ENCODE measurements at regions not wholly inside any gene's neighbourhood (a gene's known extent, or its start where the extent isn't known, plus 50 kb on each side); places are given as distances from the start of the nearest gene placed in this dataset.

GRCh38 chr5:3007577-3007976 lies 256.1 kb upstream of the IRX2 start:
- Histone ChIP-seq H3K4me2 (ENCODE audit: extremely low read depth, insufficient read depth, low read length) (no peak overlapping the region), H2AFZ (ENCODE audit: low read length) (no peak overlapping the region), H4K20me1 (ENCODE audit: control insufficient read depth, extremely low read depth, insufficient read depth, low read length) (no peaks in the 10 kb centered on the region), H3K4me3 (replicated peaks in 1 of 4; ENCODE audit: control extremely low read depth in 1 of 4, insufficient read depth in 1 of 4, low read depth in 3 of 4, low read length in 4 of 4) (no peak overlapping the region), H3K9ac (ENCODE audit: insufficient read depth, low read length) (no peak overlapping the region), H3K79me2 (ENCODE audit: control insufficient read depth, insufficient read depth, low read length) (no peaks in the 10 kb centered on the region), H3K9me3 (ENCODE audit: control insufficient read depth, insufficient read depth, low read depth, low read length) (no peaks in the 10 kb centered on the region), H3K27me3 (ENCODE audit: control insufficient read depth, insufficient read depth, low read length) (no peaks in the 10 kb centered on the region), H3K4me1 (ENCODE audit: control insufficient read depth, extremely low read depth, insufficient read depth, low read length) (no peaks in the 10 kb centered on the region), H3K27ac (ENCODE audit: insufficient read depth, low read length) (no peak overlapping the region), H3K36me3 (ENCODE audit: control insufficient read depth, insufficient read depth, low read length) (no peaks in the 10 kb centered on the region)
- DNase-seq (ENCODE audit: low read depth in 2 of 2), result no peak
- TF ChIP-seq CTCF (conservative IDR thresholded peaks at IDR 0.05 in 1 of 2, IDR thresholded peaks at IDR 0.05 in 1 of 2; ENCODE audit: low read depth in 1 of 2, low read length in 2 of 2) (no peak), EZH2 (IDR thresholded peaks at IDR 0.05; ENCODE audit: low read length, missing control alignments) (no peak)

- H3K9me3 ChIP-seq (ENCODE audit: control insufficient read depth, insufficient read depth, low read depth, low read length), result no peaks in the 10 kb centered on the region
- no peak overlapping the region for H3K4me2 ChIP-seq (ENCODE audit: extremely low read depth, insufficient read depth, low read length)
- no peak overlapping the region for H3K9ac ChIP-seq (ENCODE audit: insufficient read depth, low read length)
- no peak overlapping the region for H3K4me3 ChIP-seq (replicated peaks in 1 of 4; ENCODE audit: control extremely low read depth in 1 of 4, insufficient read depth in 1 of 4, low read depth in 3 of 4, low read length in 4 of 4)
- H3K4me1 ChIP-seq (ENCODE audit: control insufficient read depth, extremely low read depth, insufficient read depth, low read length), result no peaks in the 10 kb centered on the region
- H3K79me2 ChIP-seq (ENCODE audit: control insufficient read depth, insufficient read depth, low read length), result no peaks in the 10 kb centered on the region
- no peaks in the 10 kb centered on the region for H4K20me1 ChIP-seq (ENCODE audit: control insufficient read depth, extremely low read depth, insufficient read depth, low read length)
- no peak for TF ChIP-seq EZH2 (IDR thresholded peaks at IDR 0.05; ENCODE audit: low read length, missing control alignments)
- no peak for TF ChIP-seq CTCF (conservative IDR thresholded peaks at IDR 0.05 in 1 of 2, IDR thresholded peaks at IDR 0.05 in 1 of 2; ENCODE audit: low read depth in 1 of 2, low read length in 2 of 2)
- no peak for DNase-seq (ENCODE audit: low read depth in 2 of 2)
- H3K27ac ChIP-seq (ENCODE audit: insufficient read depth, low read length), result no peak overlapping the region
- H3K27me3 ChIP-seq (ENCODE audit: control insufficient read depth, insufficient read depth, low read length), result no peaks in the 10 kb centered on the region
- H2AFZ ChIP-seq (ENCODE audit: low read length), result no peak overlapping the region
- no peaks in the 10 kb centered on the region for H3K36me3 ChIP-seq (ENCODE audit: control insufficient read depth, insufficient read depth, low read length)
These were observed 255.6 kb upstream of the IRX2 start for GRCh38 chr5:3006961-3007551.

- Histone ChIP-seq H3K9ac (ENCODE audit: insufficient read depth, low read length) (no peak overlapping the region), H2AFZ (ENCODE audit: low read length) (no peak overlapping the region), H3K9me3 (ENCODE audit: control insufficient read depth, insufficient read depth, low read depth, low read length) (no peaks in the 10 kb centered on the region), H3K27ac (ENCODE audit: insufficient read depth, low read length) (no peak overlapping the region), H3K36me3 (ENCODE audit: control insufficient read depth, insufficient read depth, low read length) (no peaks in the 10 kb centered on the region), H3K79me2 (ENCODE audit: control insufficient read depth, insufficient read depth, low read length) (no peaks in the 10 kb centered on the region), H4K20me1 (ENCODE audit: control insufficient read depth, extremely low read depth, insufficient read depth, low read length) (no peaks in the 10 kb centered on the region), H3K27me3 (ENCODE audit: control insufficient read depth, insufficient read depth, low read length) (no peaks in the 10 kb centered on the region), H3K4me3 (replicated peaks in 1 of 4; ENCODE audit: control extremely low read depth in 1 of 4, insufficient read depth in 1 of 4, low read depth in 3 of 4, low read length in 4 of 4) (no peak overlapping the region), H3K4me2 (ENCODE audit: extremely low read depth, insufficient read depth, low read length) (no peak overlapping the region), H3K4me1 (ENCODE audit: control insufficient read depth, extremely low read depth, insufficient read depth, low read length) (no peaks in the 10 kb centered on the region)
- TF ChIP-seq EZH2 (IDR thresholded peaks at IDR 0.05; ENCODE audit: low read length, missing control alignments) (no peak), CTCF (conservative IDR thresholded peaks at IDR 0.05 in 1 of 2, IDR thresholded peaks at IDR 0.05 in 1 of 2; ENCODE audit: low read depth in 1 of 2, low read length in 2 of 2) (no peak)
- no peak for DNase-seq (ENCODE audit: low read depth in 2 of 2)
These were observed 255.0 kb upstream of the IRX2 start for GRCh38 chr5:3006526-3006925.
